HG03575 (cell line): ENCODE measurements at regions not wholly inside any gene's neighbourhood (a gene's known extent, or its start where the extent isn't known, plus 50 kb on each side); places are given as distances from the start of the nearest gene placed in this dataset.
"Not testable (repeated sequence)": the region's sequence is repeated elsewhere in the genome, so short reads cannot be mapped to it uniquely, and the experiment has no call there.

ENCODE experiments used
- ATAC-seq: cut with Tn5 transposase; IDR thresholded peaks from one replicate; pipeline ENCODE4 v1.9.1; 2021; ENCODE audit not compliant: unreplicated experiment, insufficient number of reproducible peaks, low FRiP score; ENCODE audit errors: extremely low read depth

- ATAC-seq: no peak
Measured at GRCh38 chrX:9392445-9392844, 72.4 kb upstream of the TBL1X start.

- no peak for ATAC-seq
Measured at GRCh38 chrX:9393571-9393970, 71.3 kb upstream of the TBL1X start.

- ATAC-seq: no peak
Measured at GRCh38 chrX:9394212-9394611, 70.6 kb upstream of the TBL1X start.

GRCh38 chrX:9396930-9397329 lies 67.9 kb upstream of the TBL1X start:
- ATAC-seq: no peak

GRCh38 chrX:9401051-9401450 lies 63.8 kb upstream of the TBL1X start:
- no peak for ATAC-seq

- ATAC-seq: no peak
Measured at GRCh38 chrX:9403374-9403773, 61.5 kb upstream of the TBL1X start.

- ATAC-seq: not testable (repeated sequence)
Measured at GRCh38 chrX:9405635-9406034, 59.2 kb upstream of the TBL1X start.

GRCh38 chrX:9410889-9411288 lies 54.0 kb upstream of the TBL1X start:
- not testable (repeated sequence) for ATAC-seq

GRCh38 chrX:9411682-9412081 lies 53.2 kb upstream of the TBL1X start:
- not testable (repeated sequence) for ATAC-seq

GRCh38 chrX:9414416-9414815 lies 50.4 kb upstream of the TBL1X start:
- ATAC-seq: no peak
